HepG2 (cell line): ENCODE measurements at regions not wholly inside any gene's neighbourhood (a gene's known extent, or its start where the extent isn't known, plus 50 kb on each side); places are given as distances from the start of the nearest gene placed in this dataset.

Experiments used
- ATAC-seq: fragments of 200-7000 bp; cut with Tn5 transposase; 3 replicates; pipeline ENCODE4 v1.9.1; 2020; ENCODE audit warnings: mild to moderate bottlenecking, moderate library complexity
- BruUV-seq: library from RNA; stranded (reverse); fragments of 400-500 nt; replicated peaks from 2 replicates; lab custom pipeline; 2021; lab: Mats Ljungman, UMichigan
- CTCF ChIA-PET: fragments of 300-600 bp; formaldehyde crosslinking; extraction: SDS; loops from one replicate; lab custom pipeline; 2021; ENCODE audit warnings: low total read pairs, inconsistent platforms, low intra/inter-chr PET ratio; lab: Yijun Ruan, JAX
- POLR2A ChIA-PET: fragments of 350-600 bp; sonication (Branson Sonifier 250); formaldehyde crosslinking; loops from one replicate; lab custom pipeline; 2020; ENCODE audit warnings: antibody characterized with exemption, inconsistent platforms; lab: Yijun Ruan, JAX
- DNase-seq: peaks from one replicate; pipeline ENCODE4 v3.0.0-alpha.2; 2015; ENCODE audit warnings: low spot score
- FAIRE-seq: peaks from 3 replicates; lab custom pipeline; 2011; peaks lifted over from hg19 to GRCh38; lab: Jason Lieb, UNC
- H2AFZ ChIP-seq: one replicate; pipeline ENCODE4 v1.6.1; 2011; ENCODE audit warnings: low read length, inconsistent platforms
- H3K27ac ChIP-seq: fragments of 300-600 bp; 3 replicates; pipeline ENCODE4 v1.8.0; 2011; ENCODE audit warnings: mixed run types, mild to moderate bottlenecking, mixed read lengths, low read length, inconsistent platforms; ENCODE audit not compliant: insufficient read depth; ENCODE audit errors: extremely low read length
- H3K27me3 ChIP-seq, 2 experiments: fragments of 200-600 bp in 1 of 2; 2 replicates in 1 of 2; 3 replicates in 1 of 2; pipeline versions ENCODE4 v1.6.0 to v1.8.0; 2011; ENCODE audit warnings: low read length in 2 of 2, mild to moderate bottlenecking in 2 of 2, moderate library complexity in 2 of 2, inconsistent platforms in 1 of 2; ENCODE audit not compliant: insufficient read depth in 2 of 2, control insufficient read depth in 1 of 2
- H3K36me3 ChIP-seq, 2 experiments: fragments of 200-600 bp in 1 of 2; replicated peaks in 1 of 2; 2 replicates in 1 of 2; 3 replicates in 1 of 2; pipeline versions ENCODE4 v1.5.1 to v1.8.0; 2011; ENCODE audit warnings: low read length in 2 of 2, inconsistent platforms in 1 of 2; ENCODE audit not compliant: insufficient read depth in 2 of 2, control insufficient read depth in 1 of 2
- H3K4me1 ChIP-seq: 2 replicates; pipeline ENCODE4 v1.5.1; 2012; ENCODE audit warnings: low read length, inconsistent platforms; ENCODE audit not compliant: insufficient read depth
- H3K4me2 ChIP-seq: 2 replicates; pipeline ENCODE4 v1.6.0; 2011; ENCODE audit warnings: low read depth, low read length, inconsistent platforms
- H3K4me3 ChIP-seq, 3 experiments: fragments of 200-600 bp in 1 of 3; sonication (generic), shearing (Covaris generic) in 1 of 3; replicated peaks in 1 of 3; 2 replicates each; pipeline ENCODE4 v1.5.1; 2011 to 2016; ENCODE audit warnings: low read length in 3 of 3, inconsistent platforms in 2 of 3, low read depth in 2 of 3, mild to moderate bottlenecking in 2 of 3, control low read depth in 1 of 3, mixed read lengths in 1 of 3; ENCODE audit not compliant: insufficient read depth in 1 of 3
- H3K79me2 ChIP-seq: one replicate; pipeline ENCODE4 v1.6.1; 2011; ENCODE audit warnings: low read length, inconsistent platforms; ENCODE audit not compliant: insufficient read depth
- H3K9ac ChIP-seq: 2 replicates; pipeline ENCODE4 v1.6.0; 2011; ENCODE audit warnings: mild to moderate bottlenecking, low read depth, low read length, inconsistent platforms; ENCODE audit not compliant: insufficient read depth
- H3K9me3 ChIP-seq: 2 replicates; pipeline ENCODE4 v1.5.1; 2012; ENCODE audit warnings: mild to moderate bottlenecking, low read length
- H4K20me1 ChIP-seq: 2 replicates; pipeline ENCODE4 v1.6.0; 2011; ENCODE audit warnings: inconsistent platforms, mild to moderate bottlenecking, low read length, moderate library complexity; ENCODE audit not compliant: insufficient read depth
- EHMT2 ChIP-seq: fragments of 200-600 bp; sonication (generic); IDR thresholded peaks from 2 replicates; pipeline ENCODE4 v1.7.0; 2017; ENCODE audit warnings: antibody characterized with exemption, low read depth, low read length, borderline replicate concordance
- KDM5B ChIP-seq: sonication (generic); formaldehyde crosslinking; IDR thresholded peaks from 2 replicates; pipeline ENCODE4 v1.4.0; 2020; ENCODE audit warnings: missing genetic modification reagents, mild to moderate bottlenecking, borderline replicate concordance
- NFIC ChIP-seq: IDR thresholded peaks from 2 replicates; pipeline ENCODE4 v1.6.1; 2012; ENCODE audit warnings: mild to moderate bottlenecking, low read length, inconsistent platforms
- PBX2 ChIP-seq: IDR thresholded peaks from 2 replicates; pipeline ENCODE4 v1.6.1; 2016; ENCODE audit warnings: control low read depth
- PHF8 ChIP-seq: sonication (generic); formaldehyde crosslinking; IDR thresholded peaks from 2 replicates; pipeline ENCODE4 v1.5.0; 2020; ENCODE audit warnings: missing genetic modification reagents
- RBM22 ChIP-seq: fragments of 200-400 bp; formaldehyde crosslinking; optimal IDR thresholded peaks from 2 replicates; pipeline ENCODE3; 2017; ENCODE audit warnings: mild to moderate bottlenecking, low read length, moderate library complexity
- RORA ChIP-seq: sonication (generic); formaldehyde crosslinking; IDR thresholded peaks from 2 replicates; pipeline ENCODE4 v1.5.0; 2020; ENCODE audit warnings: mild to moderate bottlenecking, missing genetic modification reagents, moderate library complexity
- SIX1 ChIP-seq: sonication (generic); formaldehyde crosslinking; IDR thresholded peaks from 2 replicates; pipeline ENCODE4 v1.4.0; 2020; ENCODE audit warnings: missing genetic modification reagents, borderline replicate concordance
- TEAD3 ChIP-seq: optimal IDR thresholded peaks from 2 replicates; pipeline ENCODE3; 2016; ENCODE audit warnings: borderline replicate concordance
- ZBTB20 ChIP-seq: sonication (generic); formaldehyde crosslinking; IDR thresholded peaks from 2 replicates; pipeline ENCODE4 v1.8.1; 2023; ENCODE audit warnings: missing genetic modification reagents, low read depth, mild to moderate bottlenecking, borderline replicate concordance
- ZNF101 ChIP-seq: sonication (generic); formaldehyde crosslinking; IDR thresholded peaks from 2 replicates; pipeline ENCODE4 v1.4.0; 2020; ENCODE audit warnings: mild to moderate bottlenecking, low read depth, missing genetic modification reagents, borderline replicate concordance
- ZNF251 ChIP-seq: sonication (generic); formaldehyde crosslinking; IDR thresholded peaks from 2 replicates; pipeline ENCODE4 v1.9.0; 2021; ENCODE audit warnings: mild to moderate bottlenecking, missing genetic modification reagents
- ZNF572 ChIP-seq: sonication (generic); formaldehyde crosslinking; IDR thresholded peaks from 2 replicates; pipeline ENCODE4 v1.5.1; 2020; ENCODE audit warnings: mild to moderate bottlenecking, missing genetic modification reagents
- ZNF691 ChIP-seq: sonication (generic); formaldehyde crosslinking; IDR thresholded peaks from 2 replicates; pipeline ENCODE4 v1.4.0; 2020; ENCODE audit warnings: missing genetic modification reagents, low read depth, mild to moderate bottlenecking, borderline replicate concordance
- WGBS: methylation state at CpG from one replicate; pipeline ENCODE4 v1.1.6; 2017; ENCODE audit warnings: low lambda C conversion rate; 5-methylcytosine and 5-hydroxymethylcytosine counted together
- in situ Hi-C: cut with HindIII; loops from 2 replicates; pipeline ENCODE4 v1.10.0; 2017; ENCODE audit warnings: low pct_unique_long_range_greater_than_20kb; ENCODE audit not compliant: extremely low pct_ligation_motif_present
- intact Hi-C: fragments of 100-400 bp; cut with micrococcal nuclease; formaldehyde crosslinking; loops from one replicate; pipeline ENCODE4 v1.10.0; 2022; ENCODE audit not compliant: unreplicated experiment
- TF ChIP-seq, protein P1 (sequence below): sonication (generic); formaldehyde crosslinking; IDR thresholded peaks from 2 replicates; pipeline ENCODE4 v1.4.0; 2020; ENCODE audit warnings: missing genetic modification reagents, borderline replicate concordance
- TF ChIP-seq, protein P2 (sequence below): sonication (generic); formaldehyde crosslinking; conservative IDR thresholded peaks from 2 replicates; pipeline ENCODE4 v1.8.0; 2022; ENCODE audit warnings: low read depth, missing genetic modification reagents

GRCh38 chr5:117020999-117021398 is 446.4 kb upstream of the SEMA6A start:
- Histone ChIP-seq H3K9me3 (no peaks in the 10 kb centered on the region), H4K20me1 (no peaks in the 10 kb centered on the region), H3K4me3 (no peak overlapping the region), H3K27me3 (no peaks in the 10 kb centered on the region; a peak in 1 of 5 replicates), H3K36me3 (no peaks in the 10 kb centered on the region)
- WGBS: 1% methylated on average over 2 of the region's 2 CpGs
- TF ChIP-seq ZNF572 (CRISPR knock-in tag) (no peak), RORA (CRISPR knock-in tag) (no peak), PBX2 (no peak), ZNF691 (CRISPR knock-in tag) (no peak), NFIC (no peak), PHF8 (CRISPR knock-in tag) (no peak), ZNF101 (no peak), SIX1 (CRISPR knock-in tag) (no peak), EHMT2 (no peak), ZBTB20 (CRISPR knock-in tag) (no peak), KDM5B (CRISPR knock-in tag) (no peak), ZNF251 (CRISPR knock-in tag) (no peak), RBM22 (no peak), TEAD3 (no peak)
- TF ChIP-seq, protein P1, sequence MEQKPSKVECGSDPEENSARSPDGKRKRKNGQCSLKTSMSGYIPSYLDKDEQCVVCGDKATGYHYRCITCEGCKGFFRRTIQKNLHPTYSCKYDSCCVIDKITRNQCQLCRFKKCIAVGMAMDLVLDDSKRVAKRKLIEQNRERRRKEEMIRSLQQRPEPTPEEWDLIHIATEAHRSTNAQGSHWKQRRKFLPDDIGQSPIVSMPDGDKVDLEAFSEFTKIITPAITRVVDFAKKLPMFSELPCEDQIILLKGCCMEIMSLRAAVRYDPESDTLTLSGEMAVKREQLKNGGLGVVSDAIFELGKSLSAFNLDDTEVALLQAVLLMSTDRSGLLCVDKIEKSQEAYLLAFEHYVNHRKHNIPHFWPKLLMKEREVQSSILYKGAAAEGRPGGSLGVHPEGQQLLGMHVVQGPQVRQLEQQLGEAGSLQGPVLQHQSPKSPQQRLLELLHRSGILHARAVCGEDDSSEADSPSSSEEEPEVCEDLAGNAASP (CRISPR knock-in tag): no peak
- TF ChIP-seq, protein P2, sequence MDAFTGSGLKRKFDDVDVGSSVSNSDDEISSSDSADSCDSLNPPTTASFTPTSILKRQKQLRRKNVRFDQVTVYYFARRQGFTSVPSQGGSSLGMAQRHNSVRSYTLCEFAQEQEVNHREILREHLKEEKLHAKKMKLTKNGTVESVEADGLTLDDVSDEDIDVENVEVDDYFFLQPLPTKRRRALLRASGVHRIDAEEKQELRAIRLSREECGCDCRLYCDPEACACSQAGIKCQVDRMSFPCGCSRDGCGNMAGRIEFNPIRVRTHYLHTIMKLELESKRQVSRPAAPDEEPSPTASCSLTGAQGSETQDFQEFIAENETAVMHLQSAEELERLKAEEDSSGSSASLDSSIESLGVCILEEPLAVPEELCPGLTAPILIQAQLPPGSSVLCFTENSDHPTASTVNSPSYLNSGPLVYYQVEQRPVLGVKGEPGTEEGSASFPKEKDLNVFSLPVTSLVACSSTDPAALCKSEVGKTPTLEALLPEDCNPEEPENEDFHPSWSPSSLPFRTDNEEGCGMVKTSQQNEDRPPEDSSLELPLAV (CRISPR knock-in tag): no peak
- TF ChIP-seq, all 625 proteins: peak for 0
- ChIA-PET CTCF (no interaction called here), POLR2A (no interaction called here)
- Histone ChIP-seq H3K9ac (no peak overlapping the region), H3K27ac (no peak overlapping the region), H3K4me1 (no peaks in the 10 kb centered on the region), H3K79me2 (no peaks in the 10 kb centered on the region), H2AFZ (no peak overlapping the region), H3K4me2 (no peak overlapping the region)
- no peak for ATAC-seq
- DNase-seq: no peak
- in situ Hi-C loops (no loop called here), intact Hi-C loops (no loop called here)
- BruUV-seq: no TSS peak
- no peak for FAIRE-seq
